Tibial artery (tissue), 4 donors: ENCODE measurements at regions not wholly inside any gene's neighbourhood (a gene's known extent, or its start where the extent isn't known, plus 50 kb on each side); places are given as distances from the start of the nearest gene placed in this dataset.

Experiments used
- DNase-seq, 2 donors: peaks; one replicate each; pipeline ENCODE4 v3.0.0-alpha.2; 2019
- H3K27ac ChIP-seq, 2 donors: fragments of 200-600 bp; sonication (generic) in 1 of 2; 1 replicate in 1 of 2; 2 replicates in 1 of 2; pipeline ENCODE4 v1.5.1; 2018 to 2019; ENCODE audit warnings: mild to moderate bottlenecking in 1 of 2
- H3K27me3 ChIP-seq, 2 donors: fragments of 200-600 bp; sonication (generic) in 1 of 2; one replicate each; pipeline versions ENCODE4 v1.5.1 to v1.6.0; 2016 to 2019
- H3K36me3 ChIP-seq, 3 donors: fragments of 200-600 bp; sonication (generic) in 2 of 3; one replicate each; pipeline ENCODE4 v1.5.1; 2016 to 2019; ENCODE audit warnings: mild to moderate bottlenecking in 2 of 3
- H3K4me1 ChIP-seq, 4 donors: fragments of 200-600 bp; sonication (generic) in 2 of 4; 1 replicate in 3 of 4; 2 replicates in 1 of 4; pipeline ENCODE4 v1.5.1; 2016 to 2019
- H3K4me3 ChIP-seq, 2 donors: fragments of 200-600 bp; sonication (generic) in 1 of 2; 1 replicate in 1 of 2; 2 replicates in 1 of 2; pipeline ENCODE4 v1.5.1; 2018 to 2019; ENCODE audit warnings: mild to moderate bottlenecking in 2 of 2
- H3K9me3 ChIP-seq, 3 donors: fragments of 200-600 bp; sonication (generic) in 1 of 3; one replicate each; pipeline ENCODE4 v1.5.1; 2016 to 2019
- CTCF ChIP-seq, 2 experiments: fragments of 200-600 bp in 1 of 2; fragments of 450-650 bp in 1 of 2; IDR thresholded peaks; one replicate each; pipeline ENCODE4 v1.5.1; 2017 to 2019; ENCODE audit warnings: antibody characterized with exemption in 2 of 2, mild to moderate bottlenecking in 1 of 2, moderate library complexity in 1 of 2
- intact Hi-C: fragments of 100-400 bp; cut with DNase I; formaldehyde crosslinking; loops from one replicate; pipeline ENCODE4 v1.15.0; 2023; ENCODE audit warnings: low total_unique reads

- no peaks in the 10 kb centered on the region for H3K4me1 ChIP-seq
- H3K27ac ChIP-seq, result no peak overlapping the region
- intact Hi-C loops, result no loop called here
- no peaks in the 10 kb centered on the region for H3K36me3 ChIP-seq
- H3K27me3 ChIP-seq, result no peaks in the 10 kb centered on the region
- TF ChIP-seq CTCF (IDR thresholded peaks at IDR 0.05), result no peak
- no peaks in the 10 kb centered on the region for H3K9me3 ChIP-seq
- no peak overlapping the region for H3K4me3 ChIP-seq
- no peak for DNase-seq
Measured at GRCh38 chr2:126408671-126409070, 247.3 kb upstream of the GYPC start.

GRCh38 chr2:126409850-126410249 is 246.1 kb upstream of the GYPC start:
- Histone ChIP-seq H3K27me3 (no peaks in the 10 kb centered on the region), H3K4me1 (no peaks in the 10 kb centered on the region), H3K36me3 (no peaks in the 10 kb centered on the region), H3K4me3 (no peak overlapping the region), H3K27ac (no peak overlapping the region), H3K9me3 (no peaks in the 10 kb centered on the region)
- intact Hi-C loops, result no loop called here
- no peak for DNase-seq
- no peak for TF ChIP-seq CTCF (IDR thresholded peaks at IDR 0.05)

- no peaks in the 10 kb centered on the region for H3K9me3 ChIP-seq
- H3K36me3 ChIP-seq, result no peaks in the 10 kb centered on the region
- no peak overlapping the region for H3K4me3 ChIP-seq
- no peak for TF ChIP-seq CTCF (IDR thresholded peaks at IDR 0.05)
- no peak for DNase-seq
- intact Hi-C loops, result no loop called here
- no peaks in the 10 kb centered on the region for H3K4me1 ChIP-seq
- H3K27ac ChIP-seq, result no peak overlapping the region
- H3K27me3 ChIP-seq, result no peaks in the 10 kb centered on the region
Measured at GRCh38 chr2:126413079-126413478, 242.9 kb upstream of the GYPC start.

- TF ChIP-seq CTCF (IDR thresholded peaks at IDR 0.05), result no peak
- no peak overlapping the region for H3K27ac ChIP-seq
- intact Hi-C loops, result no loop called here
- no peaks in the 10 kb centered on the region for H3K27me3 ChIP-seq
- no peaks in the 10 kb centered on the region for H3K4me1 ChIP-seq
- H3K4me3 ChIP-seq, result no peak overlapping the region
- DNase-seq, result no peak
- no peaks in the 10 kb centered on the region for H3K36me3 ChIP-seq
- H3K9me3 ChIP-seq, result peaks cover 0 to 6% (median 0%) of the 10 kb centered on the region in 3 donors
Measured at GRCh38 chr2:126419403-126419802, 236.6 kb upstream of the GYPC start.

GRCh38 chr2:126425943-126426342 is 230.0 kb upstream of the GYPC start:
- no peak for DNase-seq
- intact Hi-C loops, result no loop called here
- TF ChIP-seq CTCF (IDR thresholded peaks at IDR 0.05), result no peak
- Histone ChIP-seq H3K9me3 (no peaks in the 10 kb centered on the region), H3K36me3 (no peaks in the 10 kb centered on the region), H3K27ac (no peak overlapping the region), H3K4me3 (no peak overlapping the region), H3K4me1 (no peaks in the 10 kb centered on the region), H3K27me3 (no peaks in the 10 kb centered on the region)

- no peak overlapping the region for H3K4me3 ChIP-seq
- no peak for DNase-seq
- no peak overlapping the region for H3K27ac ChIP-seq
- no peaks in the 10 kb centered on the region for H3K27me3 ChIP-seq
- intact Hi-C loops, result no loop called here
- TF ChIP-seq CTCF (IDR thresholded peaks at IDR 0.05), result no peak
- H3K9me3 ChIP-seq, result no peaks in the 10 kb centered on the region
- no peaks in the 10 kb centered on the region for H3K4me1 ChIP-seq
- no peaks in the 10 kb centered on the region for H3K36me3 ChIP-seq
Measured at GRCh38 chr2:126429103-126429502, 226.9 kb upstream of the GYPC start.
